IPS DF 19.7 (cell line): ENCODE measurements at regions not wholly inside any gene's neighbourhood (a gene's known extent, or its start where the extent isn't known, plus 50 kb on each side); places are given as distances from the start of the nearest gene placed in this dataset.

ENCODE experiments used
- DNase-seq: peaks from one replicate; pipeline ENCODE4 v3.0.0-alpha.2; 2013; ENCODE audit warnings: low read depth, low spot score

DNA sequence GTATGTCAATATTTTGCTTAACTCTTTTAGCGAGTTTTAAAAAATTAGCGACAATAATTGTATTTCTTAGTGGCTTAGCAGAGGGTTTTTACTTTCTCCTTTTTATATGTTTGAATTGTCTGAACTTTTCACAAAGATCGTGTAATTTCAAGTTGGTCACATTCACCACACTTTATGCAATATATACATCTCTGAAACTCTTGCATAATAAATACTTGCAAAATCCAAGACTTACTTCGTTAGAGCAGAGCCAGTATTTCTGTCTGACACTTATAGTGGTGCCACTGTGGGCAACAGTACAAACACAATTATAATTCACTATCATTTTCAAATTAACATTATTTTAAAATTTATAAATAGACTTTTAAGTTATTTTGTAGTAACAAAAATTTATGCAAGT lies 62.0 kb downstream of the SUCNR1 start:
- no peak for DNase-seq

DNA sequence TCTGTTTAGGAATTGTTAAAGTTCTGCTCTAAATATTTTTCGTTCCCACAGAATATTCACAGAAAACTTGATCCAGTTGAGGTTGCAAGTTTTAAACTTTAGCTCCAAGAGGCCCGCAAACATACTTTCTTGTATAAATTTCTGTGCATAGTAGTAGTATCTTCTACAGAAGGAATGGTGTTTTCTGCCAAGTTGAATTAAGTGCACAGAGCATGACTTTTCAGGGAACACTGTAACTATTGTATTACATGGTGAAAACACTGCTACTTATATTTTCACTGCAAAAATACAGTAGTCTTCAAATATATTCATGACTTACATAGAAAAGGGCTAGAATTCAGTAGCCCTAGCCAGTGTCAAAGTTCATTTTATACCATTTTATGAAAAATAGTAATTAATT lies 67.0 kb downstream of the SUCNR1 start:
- no peak for DNase-seq

DNA sequence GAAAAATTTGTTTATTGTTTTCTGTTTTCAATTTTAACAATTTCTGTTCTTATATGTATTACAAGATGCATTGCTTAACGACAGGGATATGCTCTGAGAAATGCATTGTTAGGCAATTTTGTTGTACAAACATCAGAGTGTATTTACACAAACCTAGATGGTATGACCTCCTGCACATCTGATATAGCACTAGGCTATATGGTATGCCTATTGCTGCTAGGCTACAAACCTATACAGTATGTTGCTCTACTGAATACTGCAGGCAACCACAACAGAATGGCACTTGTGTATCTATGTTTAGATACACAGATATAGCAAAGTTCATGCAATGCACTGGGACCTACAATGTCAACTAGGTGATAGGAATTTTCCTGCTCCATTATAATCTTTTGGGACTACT lies 70.1 kb downstream of the SUCNR1 start:
- no peak for DNase-seq

DNA sequence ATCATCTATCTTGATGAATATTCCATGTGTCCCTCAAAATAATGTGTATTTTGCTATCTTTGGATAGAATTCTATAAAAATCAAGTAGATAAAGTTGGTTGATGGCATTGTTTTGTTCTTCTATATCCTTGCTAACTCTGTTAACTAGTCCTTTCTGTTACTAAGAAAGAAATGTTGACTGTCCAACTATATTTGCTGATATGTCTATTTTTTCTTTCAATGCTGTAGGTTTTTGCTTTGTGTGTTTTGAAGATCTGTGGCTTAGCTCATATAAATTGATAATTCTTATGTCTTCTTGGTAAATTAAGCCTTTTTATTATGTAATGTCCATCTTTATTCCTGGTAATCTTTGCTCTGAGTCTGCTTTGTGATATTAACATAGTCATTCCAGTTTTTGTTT lies 70.9 kb downstream of the SUCNR1 start:
- no peak for DNase-seq

DNA sequence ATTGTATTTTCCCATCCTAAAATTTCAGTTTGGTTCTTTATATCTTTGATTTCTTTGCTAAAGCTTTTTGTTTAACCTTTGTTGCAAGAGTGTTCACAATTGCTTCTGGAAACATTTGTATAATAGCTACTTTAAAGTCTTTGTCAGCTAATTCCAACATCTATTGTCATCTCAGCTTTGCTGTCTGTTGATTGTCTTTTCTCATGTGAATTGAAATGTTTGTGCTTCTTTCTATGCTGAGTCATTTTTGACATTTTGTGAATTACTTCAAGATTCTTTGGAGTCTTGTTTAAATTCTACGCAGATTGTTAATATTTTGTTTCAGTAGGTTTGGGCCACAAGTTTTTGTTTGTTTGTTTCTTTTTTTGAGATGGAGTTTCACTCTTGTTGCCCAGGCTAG lies 73.2 kb downstream of the SUCNR1 start:
- DNase-seq = no peak

DNA sequence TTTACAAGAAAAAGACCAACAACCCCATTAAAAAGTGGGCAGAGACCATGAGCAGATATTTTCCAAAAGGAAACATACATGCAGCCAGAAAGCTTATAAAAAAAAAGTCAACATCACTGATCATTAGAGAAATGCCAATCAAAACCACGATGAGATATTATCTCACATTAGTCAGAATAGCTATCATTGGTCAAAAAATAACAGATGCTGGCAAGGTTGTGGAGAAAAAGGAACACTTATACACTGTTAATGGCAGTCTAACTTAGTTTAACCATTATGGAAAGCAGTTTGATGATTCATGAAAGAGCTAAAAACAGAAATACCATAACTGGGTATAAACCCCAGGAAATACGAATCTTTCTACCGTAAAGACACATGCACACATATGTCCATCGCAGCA lies 76.3 kb downstream of the SUCNR1 start:
- no peak for DNase-seq

DNA sequence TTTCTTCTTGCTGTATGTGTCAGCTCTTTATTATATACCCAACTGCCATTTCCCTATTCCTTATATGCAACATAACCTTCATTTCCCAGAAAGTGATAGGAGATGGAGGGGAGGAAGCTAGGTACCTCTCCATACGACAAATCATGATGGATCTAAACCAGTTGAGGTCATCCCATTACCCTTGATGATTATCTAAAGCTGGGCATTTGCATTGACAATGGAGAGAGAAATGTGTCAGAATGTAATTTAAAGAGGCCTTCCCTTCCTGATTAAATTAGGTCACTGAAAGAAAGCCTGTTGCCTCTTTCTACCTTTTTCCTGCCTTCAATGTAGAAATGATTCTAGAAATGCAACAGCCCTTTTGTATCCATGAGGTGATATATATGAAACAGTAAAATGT lies 81.9 kb downstream of the SUCNR1 start:
- DNase-seq = no peak

DNA sequence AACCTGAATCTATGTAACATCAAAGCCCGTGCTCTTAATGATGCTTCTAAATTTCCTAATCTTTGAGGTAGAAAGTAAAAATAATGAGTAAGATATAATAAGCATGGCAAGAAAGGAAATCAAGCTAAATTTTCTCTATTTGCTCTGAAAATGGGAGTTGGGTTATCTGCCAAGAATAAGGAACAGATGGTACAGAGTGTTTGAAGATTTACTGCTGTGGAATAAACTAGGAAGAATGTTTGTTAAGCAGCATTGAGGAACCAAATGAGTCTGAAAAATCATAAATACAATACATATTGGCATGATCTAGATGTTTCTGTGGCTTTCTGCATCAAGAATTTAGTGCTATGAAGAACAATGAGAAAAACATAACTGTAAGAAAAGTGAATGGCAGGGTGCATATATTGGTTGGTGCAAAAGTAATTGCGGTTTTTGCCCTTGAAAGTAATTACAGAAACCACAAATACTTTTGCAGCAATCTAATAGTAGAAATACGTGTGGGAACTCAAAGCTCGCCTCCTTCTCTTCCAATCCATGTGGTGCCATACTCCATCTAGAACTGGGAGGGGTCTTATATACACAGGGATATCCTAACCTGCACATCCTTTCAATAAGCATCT lies 87.6 kb downstream of the SUCNR1 start:
- DNase-seq = no peak

DNA sequence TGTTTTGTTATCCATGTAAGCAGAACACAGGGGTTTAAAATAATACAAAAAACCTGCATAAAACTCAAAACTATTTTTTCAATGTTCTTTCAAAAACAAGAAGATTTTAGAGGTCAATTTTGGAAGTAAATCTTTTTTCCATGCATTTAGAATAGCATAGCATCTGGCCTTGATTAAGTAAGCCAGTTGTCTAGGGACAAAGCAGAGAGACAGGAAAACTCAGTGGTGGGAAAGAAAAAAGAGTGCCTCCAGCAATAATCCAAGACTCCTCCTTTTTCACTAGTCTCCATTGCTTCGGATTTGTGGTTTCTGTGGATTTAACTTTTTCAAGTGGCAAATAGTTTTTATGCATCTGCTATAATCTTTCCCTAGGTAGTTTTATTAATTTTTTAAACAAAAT lies 88.9 kb downstream of the SUCNR1 start:
- no peak for DNase-seq

DNA sequence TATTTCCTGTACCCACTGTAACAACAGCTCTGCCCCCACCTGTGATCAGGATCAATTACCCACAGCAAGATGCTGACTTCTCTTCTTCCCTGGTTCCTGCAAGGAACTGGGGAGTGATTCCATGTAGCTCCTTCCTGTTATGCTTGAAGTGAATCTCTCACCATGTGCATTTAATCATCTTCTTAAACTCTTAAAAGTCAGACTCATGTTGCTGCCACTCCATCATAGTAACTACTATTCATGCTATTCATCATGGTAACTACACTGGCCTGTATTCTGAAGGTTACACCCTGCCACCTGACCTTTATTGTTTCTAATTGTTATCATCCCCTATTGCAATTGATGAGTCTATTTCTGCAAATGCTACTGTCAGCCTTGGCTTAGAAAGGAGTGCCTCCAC lies 89.5 kb downstream of the SUCNR1 start:
- no peak for DNase-seq

DNA sequence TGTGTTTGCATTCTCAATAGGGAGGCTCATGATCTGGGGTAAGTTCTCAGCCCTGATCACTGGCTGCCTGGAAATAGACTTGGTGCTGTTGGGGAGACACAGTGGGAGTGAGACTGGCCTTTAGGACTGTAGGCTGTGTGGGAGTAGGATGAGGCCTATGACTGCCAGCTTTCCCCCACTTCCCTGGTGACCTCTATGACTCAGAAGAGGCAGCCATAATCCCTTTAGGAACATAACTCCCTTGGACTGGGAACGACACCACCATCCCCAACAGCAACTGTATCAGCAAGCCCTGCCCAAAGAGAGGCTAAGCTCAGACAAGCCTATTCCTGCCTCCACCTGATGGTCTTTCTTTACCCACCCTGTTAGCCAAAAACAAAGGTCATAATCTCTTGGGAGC lies 91.3 kb downstream of the SUCNR1 start:
- no peak for DNase-seq

DNA sequence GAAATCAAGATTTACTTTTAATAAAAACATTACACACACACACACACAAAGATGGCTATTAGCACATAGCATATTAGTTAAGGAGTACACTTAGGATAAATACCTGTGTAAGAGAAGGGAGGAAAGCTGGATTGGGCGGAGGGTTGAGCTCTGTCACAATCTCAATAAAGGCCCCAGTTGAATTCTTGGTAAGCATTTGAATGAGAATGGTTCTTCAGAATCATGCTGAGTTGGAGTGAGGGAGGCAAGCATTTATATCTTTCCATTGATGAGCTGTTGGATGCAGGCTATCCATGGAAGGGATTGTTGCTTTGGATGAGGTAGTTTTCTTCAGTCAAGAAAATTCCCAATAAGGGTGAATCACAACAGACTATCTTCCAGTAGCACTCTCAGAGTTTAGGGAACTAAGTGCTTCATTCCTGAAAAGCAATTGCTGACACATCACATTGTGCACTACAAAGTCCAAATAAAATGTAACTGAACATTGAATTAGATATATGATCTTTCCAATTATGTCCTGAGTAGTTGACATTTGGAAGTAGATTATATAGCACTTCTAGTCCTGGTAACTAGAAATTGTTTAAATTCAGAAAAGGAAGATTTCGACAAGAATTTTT lies 95.7 kb downstream of the SUCNR1 start:
- peak; percentile 30 for DNase-seq

DNA sequence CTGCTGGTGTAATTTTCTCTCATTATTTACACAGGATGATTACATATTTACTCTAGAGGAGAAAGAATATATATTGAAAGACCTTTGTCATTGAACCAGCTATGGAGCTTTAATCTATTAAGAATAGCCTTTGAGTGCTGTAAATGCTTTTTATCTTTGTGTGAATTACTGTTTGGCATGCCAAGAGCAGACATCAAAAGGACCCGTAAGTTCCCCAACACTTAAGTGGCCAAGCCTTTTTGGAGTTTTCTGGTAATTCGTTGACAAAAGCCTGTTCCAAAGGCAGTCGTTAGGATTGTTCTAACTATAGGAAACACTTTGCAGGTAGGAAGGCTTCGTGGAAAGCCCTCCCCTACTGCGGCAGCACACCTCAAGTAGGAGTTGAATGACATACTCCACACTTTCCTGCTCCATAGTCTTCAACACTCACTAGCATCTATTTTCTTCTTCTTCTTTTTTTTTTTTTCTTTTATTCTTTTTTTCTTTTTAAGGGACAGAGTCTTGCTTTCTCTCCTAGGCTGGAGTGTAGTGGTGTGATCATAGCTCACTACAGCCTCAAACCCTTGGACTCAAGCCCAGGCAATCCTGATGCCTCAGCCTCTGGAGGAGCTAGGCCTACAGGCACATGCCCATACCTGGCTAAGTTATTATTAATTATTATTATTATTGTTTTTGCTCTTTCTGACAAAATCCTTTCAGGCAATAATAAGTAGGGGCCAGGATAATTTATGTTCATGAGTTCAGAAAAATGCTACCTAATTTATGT lies 98.6 kb downstream of the SUCNR1 start:
- DNase-seq = no peak

DNA sequence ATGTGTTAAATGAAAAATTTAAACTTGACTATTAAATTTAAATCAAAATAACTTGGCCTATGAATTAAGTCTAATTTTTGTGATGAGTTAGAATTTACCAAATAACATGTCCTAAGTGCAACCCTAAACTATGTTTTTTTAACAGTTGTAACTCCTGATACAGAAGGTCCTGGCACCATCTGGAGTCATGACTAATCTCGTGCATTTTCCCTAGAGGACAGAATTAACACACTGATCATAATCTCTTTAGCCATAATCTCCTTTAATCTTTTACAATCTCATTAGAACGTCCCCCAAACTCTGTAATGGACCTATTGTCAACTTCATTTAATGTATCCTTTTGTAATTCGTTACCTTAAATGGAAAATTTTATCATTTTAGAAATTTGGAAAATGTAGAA lies 100.6 kb downstream of the SUCNR1 start:
- no peak for DNase-seq

DNA sequence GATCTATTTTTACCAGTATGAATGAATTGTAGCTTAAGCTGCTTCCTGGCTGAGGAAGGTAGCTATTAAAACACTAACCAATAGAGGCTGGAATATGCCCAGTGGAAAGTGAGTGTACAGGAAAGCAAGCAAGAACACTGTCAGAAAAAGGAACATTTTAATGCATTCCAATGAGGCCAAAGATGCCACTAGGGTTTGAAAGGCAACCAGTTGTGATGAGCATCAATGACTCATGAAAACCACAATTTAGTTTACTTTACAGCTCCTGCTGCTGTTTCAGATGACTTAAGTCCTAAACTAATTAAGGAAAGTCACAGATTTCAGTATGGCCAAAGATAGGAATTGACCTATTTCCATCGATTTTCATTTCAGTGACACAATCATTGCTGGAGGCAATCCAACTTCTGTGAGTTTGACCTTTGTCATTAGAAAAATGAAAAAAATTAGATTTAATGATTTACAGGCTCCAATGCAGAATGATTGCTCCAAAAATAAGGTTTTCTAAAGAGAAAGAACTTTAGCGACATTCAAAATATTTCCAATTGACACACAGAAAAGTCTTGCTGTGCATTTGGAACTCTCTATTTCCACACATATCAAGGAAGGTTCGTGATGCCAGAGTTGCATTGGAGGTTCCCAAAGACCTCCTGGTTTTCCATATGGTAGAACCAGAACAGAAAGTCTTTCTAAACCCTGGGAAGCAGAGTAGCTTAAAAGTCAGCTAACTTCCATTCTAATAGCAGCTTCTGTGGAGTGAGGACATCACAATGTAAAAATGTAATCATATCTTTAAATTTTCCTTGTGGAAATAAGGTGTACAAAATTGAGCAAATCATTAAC lies 103.0 kb downstream of the SUCNR1 start:
- no peak for DNase-seq

DNA sequence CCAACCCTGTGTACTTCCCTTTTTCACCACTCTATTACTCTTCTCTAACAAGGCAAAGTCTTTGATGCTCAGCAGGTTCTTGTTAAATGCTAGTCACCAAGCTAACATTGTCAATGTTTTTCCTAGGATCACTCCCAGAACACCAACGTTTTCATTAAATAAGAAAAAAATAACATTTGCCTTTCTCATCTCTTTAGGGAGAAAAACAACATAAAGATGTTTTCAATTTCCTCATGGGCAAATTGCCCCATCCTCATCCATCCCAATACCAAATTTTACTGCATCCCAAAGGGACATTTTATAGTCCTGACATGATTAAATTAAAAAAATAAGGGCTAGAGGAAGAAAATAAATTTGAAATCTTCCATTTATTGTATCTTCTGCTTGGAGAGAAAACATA lies 106.5 kb downstream of the SUCNR1 start:
- DNase-seq = no peak

DNA sequence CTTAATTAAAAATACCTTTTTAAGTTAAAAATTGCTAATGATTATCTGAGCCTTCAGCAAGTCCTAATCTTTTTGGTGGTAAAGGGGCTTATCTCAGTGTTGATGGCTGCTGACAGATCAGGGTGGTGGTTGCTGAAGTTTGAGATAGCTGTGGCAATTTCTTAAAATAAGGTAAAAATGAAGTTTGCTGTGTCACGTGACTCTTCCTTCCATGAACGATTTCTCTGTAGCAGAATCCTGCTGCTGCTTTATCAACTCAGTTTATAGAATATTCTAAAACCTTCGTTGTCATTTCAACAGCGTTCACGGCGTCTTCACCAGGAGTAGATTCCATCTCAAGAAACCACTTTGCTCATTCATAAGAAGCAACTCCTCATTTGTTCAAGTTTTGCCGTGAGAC lies 110.1 kb downstream of the SUCNR1 start:
- DNase-seq = no peak

DNA sequence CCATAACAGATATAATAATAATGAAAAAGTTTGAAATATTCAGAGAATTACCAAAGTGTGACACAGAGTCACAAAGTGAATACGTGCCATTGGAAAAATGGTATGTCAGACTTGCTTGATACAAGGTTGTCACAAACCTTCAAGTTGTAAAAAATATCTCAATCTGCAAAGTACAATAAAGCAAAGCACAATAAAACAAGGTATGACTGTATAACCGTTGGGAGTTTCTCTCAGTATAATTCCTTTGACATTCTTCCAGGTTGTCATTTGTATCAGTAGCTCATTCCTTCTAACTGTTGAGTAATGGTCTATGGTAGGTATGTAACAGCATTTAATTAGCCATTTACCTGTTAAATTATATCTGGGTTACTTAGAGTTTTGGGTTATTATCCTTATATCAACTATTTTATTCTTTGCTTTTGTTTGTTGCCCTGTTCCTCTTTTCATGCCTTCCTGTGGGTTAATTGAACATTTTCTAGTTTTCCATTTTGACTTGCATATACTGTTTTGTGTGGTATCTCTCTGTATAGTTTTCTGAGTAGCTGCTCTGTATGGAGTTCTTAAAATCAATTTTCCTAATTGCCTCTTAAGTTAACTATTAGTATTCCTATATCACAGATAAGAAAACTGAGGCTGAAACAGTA lies 112.5 kb downstream of the SUCNR1 start:
- no peak for DNase-seq

DNA sequence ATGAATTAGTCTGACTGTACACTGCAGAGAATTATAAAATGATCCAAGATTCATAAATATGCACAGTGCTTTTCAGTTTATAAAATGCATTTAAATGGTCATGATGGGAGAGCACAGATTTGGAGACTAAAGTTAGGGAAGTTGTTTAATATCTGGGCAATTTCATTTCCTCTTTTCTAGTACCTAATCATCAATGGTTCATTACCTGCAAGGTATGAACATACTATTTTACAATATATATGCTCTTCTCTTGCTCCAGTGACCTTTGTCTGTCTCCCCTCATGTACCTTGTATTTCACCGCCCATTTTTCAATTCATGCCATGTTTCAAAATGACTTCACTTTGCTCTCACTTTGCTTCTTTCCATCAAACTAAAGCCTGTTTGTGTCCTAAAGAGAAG lies 114.5 kb downstream of the SUCNR1 start:
- no peak for DNase-seq

DNA sequence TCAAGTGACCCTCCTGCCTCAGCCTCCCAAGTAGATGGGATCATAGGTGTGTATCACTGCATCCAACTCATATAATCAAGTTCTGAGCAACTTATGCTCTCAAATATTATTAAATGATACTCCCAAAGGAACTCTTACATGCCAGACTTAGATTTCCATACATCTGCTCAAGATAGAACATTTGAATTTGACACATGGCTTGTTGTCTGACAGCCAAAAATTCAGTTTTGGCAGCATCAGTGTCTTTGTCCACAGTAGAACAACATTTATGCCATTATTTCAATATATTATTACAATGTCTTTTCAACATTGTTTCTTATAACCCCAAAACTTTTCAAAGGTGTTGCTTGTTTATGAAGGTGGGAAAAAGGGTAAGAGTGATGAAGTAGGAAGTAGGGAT lies 116.2 kb downstream of the SUCNR1 start:
- DNase-seq = no peak

DNA sequence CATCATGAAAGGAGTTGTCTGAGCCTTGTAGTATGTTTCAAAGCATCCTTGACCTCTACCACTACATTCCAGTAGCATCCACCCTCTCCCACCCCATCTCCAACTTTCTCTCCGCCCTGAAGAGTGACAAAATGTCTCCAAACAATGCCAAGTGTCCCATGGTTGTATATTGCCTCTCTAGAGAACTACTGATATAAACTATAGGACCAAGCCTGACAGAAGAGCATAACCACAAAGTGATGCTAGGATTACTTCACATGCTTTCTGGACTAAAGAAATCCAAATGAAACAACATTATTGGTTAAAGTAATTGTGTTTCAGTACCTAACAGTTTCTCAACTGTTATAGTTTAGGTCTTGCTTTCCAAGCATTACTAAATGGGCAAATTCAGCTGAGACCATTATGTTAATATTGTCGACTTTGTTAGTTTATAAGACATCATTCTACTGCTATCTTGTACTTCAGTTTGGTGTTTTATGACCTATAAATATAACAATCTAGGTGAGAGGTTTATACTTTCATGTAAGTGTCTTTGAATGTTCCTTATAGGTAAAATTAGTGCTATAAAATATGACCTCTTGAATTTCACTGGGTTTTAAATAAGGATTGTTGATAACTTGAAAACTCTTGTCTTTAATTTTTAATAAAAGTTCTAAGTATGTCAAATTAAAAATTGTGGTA lies 117.4 kb downstream of the SUCNR1 start:
- no peak for DNase-seq
